T-helper 2 cell (primary cell): ENCODE measurements at regions not wholly inside any gene's neighbourhood (a gene's known extent, or its start where the extent isn't known, plus 50 kb on each side); places are given as distances from the start of the nearest gene placed in this dataset.
"Not testable (repeated sequence)": the region's sequence is repeated elsewhere in the genome, so short reads cannot be mapped to it uniquely, and the experiment has no call there.

Experiments
- DNase-seq, 5 experiments: peaks; one replicate each; pipeline versions ENCODE4 v3.0.0 to v3.0.0-alpha.2; 2012 to 2022

GRCh38 chr1:227508431-227508830 lies 54.9 kb upstream of the ZNF678 start:
- no peak for DNase-seq

DNA sequence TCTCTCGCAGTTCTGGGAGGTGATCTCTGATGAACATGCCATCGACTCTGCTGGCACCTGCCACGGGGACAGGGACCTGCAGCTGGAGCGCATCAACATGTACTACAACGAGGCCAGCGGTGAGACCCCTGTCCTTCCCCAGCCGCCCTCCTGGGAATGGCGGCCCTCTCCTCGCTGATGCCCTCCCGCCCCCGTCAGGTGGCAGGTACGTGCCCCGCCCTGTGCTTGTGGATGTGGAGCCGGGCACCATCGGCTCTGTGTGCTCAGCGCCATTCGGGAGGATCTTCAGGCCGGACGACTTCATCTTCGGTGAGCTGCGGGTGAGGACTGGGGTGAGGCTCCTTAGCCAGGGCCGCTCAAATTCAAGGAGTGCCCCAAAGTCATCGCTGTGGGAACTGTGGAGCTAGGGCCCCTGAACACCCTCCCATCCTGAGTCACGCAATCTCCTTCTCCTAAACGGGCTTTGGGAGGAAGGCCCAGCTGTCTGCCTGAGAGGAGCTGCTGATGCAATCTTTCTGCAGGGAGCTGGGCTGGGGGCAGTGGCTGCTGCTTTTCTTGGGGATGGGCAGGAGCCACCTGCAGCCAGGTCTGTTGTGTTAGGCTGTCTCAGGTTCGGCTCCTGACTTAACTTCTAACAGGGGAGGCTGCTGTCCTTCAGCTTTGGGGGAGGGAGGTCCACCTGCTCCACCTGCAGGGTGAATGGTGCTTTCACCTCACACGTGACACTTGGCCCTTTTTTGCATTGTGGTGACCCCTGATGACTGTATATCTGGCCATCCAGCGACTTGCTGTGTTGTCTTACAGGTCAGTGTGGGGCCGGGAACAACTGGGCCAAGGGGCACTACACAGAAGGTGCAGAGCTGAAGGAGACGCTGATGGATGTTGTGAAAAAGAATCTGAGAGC lies 56.6 kb upstream of the ZNF678 start:
- not testable (repeated sequence) for DNase-seq

DNA sequence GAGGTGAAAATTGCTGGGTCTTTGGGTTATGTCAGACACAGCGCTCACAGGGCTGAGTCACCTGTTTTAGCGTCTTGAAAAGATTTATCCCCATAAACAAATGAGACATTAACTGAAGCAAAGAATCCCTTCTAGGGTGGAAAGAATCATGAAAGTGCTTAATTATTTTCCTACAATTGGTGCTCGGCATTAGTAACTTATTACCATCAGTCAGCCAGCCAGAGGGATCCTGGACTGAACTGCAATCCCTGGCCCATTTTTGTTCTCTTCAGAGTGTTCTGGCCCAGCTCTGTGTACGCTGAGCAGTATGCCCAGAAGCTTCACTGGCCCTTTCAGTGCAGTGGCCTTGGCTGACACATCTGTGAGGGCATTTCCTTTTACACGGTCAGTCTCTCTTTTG lies 67.3 kb upstream of the ZNF678 start:
- DNase-seq: not testable (repeated sequence)

- DNase-seq: not testable (repeated sequence)
Observed at GRCh38 chr1:227493863-227494551, 69.3 kb upstream of the ZNF678 start.

DNA sequence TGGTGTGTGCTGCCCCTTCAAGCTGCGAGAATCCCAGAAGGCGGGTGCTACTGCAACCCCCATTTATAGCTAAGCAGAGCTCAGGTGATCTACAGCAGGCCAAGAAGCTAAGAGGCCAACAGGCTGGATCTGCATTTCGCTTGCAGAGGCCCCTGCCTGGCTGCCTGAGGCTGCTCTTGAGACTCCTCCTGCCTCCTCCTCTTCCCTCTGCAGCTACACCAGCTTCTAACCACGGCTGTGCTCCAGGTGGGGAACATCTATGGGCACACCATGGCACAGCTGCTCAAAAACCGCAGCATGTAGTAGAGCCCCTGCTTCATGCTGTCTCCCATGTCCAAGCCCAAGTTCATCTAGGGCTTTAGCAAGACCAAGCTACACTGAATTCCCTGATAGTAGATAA lies 72.9 kb upstream of the ZNF678 start:
- no peak for DNase-seq

GRCh38 chr1:227490001-227490400 lies 73.4 kb upstream of the ZNF678 start:
- no peak for DNase-seq

DNA sequence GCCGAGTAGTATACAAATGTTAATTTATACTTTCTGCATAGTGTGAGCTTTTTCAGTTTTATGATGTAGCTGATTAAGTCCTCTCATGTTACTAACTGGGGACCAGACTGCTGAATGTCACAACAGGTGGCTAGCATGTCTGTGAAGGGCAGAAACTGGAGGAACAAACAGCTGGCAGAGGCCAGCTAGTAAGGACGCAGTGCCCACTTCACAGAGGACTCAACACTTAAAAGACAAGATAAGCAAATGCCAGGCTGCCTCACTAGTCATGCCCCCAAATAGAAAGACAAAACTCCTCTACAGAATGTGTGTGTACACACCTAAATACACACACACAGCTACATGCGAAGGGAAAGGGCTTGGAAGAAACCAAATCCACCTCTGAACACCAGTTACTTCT lies 73.8 kb upstream of the ZNF678 start:
- DNase-seq: no peak

- DNase-seq: no peak
Observed at GRCh38 chr1:227487606-227488005, 75.8 kb upstream of the ZNF678 start.

GRCh38 chr1:227486559-227486958 lies 76.8 kb upstream of the ZNF678 start:
- DNase-seq: no peak

DNA sequence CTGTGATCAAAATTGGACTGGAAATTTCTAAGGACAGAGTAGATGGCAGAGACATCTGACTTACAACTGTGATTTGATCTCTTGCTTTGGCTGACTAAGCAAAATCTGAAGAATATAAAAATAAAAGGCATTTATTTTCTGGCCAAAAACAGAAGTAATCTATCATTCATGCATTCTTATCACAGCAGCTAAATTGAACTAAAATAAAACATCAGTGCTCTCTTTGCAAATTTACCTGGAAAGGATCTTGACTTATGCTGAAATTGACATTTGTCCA lies 81.4 kb upstream of the ZNF678 start:
- DNase-seq: no peak

GRCh38 chr1:227474072-227474471 lies 89.3 kb upstream of the ZNF678 start:
- not testable (repeated sequence) for DNase-seq

- no peak for DNase-seq
Observed at GRCh38 chr1:227472772-227473171, 90.6 kb upstream of the ZNF678 start.

GRCh38 chr1:227470688-227471087 lies 92.7 kb upstream of the ZNF678 start:
- no peak for DNase-seq

- DNase-seq: no peak
Observed at GRCh38 chr1:227469708-227470107, 93.6 kb upstream of the ZNF678 start.

DNA sequence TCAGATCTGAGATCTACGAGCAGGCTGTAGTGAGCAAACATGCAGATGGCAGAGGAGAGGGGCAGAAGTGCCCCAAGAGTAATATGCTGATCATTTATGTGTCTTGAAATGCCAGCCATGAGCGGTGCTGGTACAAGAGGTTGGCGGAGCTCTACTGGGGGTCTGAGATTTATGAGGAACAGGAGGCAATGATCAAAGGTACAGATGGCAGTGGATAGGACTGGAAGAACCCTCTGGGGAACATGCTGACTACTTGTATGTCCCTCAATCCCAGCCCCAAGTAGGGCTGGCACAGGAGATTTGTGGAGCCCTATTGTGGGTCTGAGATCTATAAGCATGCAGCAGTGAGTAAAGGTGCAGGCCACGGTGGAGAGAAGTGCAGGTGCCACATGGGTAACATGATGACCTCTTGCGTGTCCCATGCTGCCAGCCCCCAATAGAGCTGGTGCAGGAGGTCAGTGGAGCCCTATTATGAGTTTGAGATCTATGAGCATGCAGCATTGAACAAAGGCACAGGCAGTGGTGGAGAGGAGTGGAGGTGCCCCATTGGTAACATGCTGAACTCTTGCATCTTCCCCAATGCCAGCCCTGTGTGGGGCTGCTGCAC lies 97.2 kb upstream of the ZNF678 start:
- DNase-seq: no peak

GRCh38 chr1:227465256-227465655 lies 98.1 kb upstream of the ZNF678 start:
- DNase-seq: no peak

GRCh38 chr1:227459977-227460376 lies 103.4 kb upstream of the ZNF678 start:
- DNase-seq: no peak

- no peak for DNase-seq
Observed at GRCh38 chr1:227459326-227459841, 104.0 kb upstream of the ZNF678 start.

DNA sequence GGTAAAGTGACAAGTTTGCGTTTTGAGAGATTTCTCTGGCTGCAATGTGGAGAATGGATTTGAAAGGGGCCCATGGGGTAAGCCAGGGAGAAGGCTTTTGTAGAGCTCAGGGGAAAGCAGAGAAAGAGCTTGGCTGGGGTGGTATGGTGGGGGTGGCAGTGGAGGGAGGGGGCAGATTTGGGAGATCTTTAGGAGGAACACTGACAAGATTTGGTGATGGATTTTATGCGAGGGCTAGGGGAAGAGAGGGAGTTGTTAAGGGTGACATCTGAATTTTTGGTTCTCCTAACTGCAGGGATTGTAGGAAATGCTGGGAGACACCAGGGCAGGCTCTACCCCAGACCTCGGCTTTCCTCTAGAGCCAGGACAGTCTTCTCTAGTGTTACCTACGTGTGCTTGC lies 108.7 kb upstream of the ZNF678 start:
- no peak for DNase-seq

GRCh38 chr1:227453631-227454355 lies 109.6 kb upstream of the ZNF678 start:
- DNase-seq: no peak

DNA sequence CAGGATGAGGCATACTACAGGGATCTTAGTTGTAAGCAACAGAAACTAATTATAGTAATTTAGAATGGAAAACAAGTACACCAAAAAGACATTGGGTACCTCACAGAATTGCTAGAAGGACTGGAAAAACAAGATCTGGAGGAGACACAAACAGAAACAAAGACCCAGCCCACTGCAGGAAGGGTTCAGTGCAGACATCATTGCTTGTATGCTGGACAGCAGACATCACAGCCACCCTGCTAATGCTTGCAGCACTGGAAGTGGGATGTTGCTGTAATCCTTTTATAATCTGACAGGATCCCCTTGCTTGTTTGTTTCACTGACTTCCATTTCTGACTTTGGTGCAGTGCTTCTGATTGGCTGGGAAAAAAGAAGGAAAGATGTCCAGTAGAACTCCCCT lies 111.4 kb upstream of the ZNF678 start:
- DNase-seq: no peak

DNA sequence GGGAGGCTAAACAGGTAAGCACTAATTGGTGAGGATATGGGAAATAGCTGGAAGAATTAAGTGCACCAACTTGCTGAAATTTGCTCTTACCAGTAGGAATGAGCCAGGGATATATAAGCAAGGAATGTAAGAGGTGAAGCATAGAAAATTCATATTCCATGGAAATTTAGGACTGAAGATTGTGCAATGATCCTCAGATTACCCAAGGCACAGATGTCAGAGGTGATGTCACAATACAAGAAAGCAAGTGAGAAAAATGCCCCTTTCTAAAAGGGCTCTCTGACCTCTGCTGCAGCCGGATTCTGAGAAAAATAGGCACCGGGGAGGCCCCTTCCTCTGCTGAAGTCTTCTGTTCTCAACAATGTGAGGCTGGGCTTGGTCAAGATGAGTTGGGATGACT lies 112.3 kb upstream of the ZNF678 start:
- no peak for DNase-seq

DNA sequence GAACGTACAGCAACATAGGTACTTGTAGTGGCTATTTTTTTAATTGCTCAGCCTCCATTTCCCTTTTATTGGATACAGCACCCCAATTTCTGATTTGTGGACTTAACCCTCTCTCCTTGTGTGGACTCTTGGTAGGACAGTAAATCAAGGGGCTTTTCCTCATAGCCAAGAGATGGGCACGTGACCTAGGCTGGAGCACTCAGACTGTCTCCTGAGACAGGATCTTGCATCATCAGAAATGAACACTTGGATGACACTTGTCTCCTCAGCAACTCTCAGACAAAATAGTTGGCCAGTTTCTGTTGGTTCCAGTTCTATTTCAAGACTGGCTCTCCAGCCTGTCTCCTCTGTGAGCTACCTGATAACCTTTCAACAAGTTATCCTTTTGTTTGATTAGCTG lies 112.9 kb upstream of the ZNF678 start:
- no peak for DNase-seq
